MM.1S (cell line): ENCODE measurements at regions not wholly inside any gene's neighbourhood (a gene's known extent, or its start where the extent isn't known, plus 50 kb on each side); places are given as distances from the start of the nearest gene placed in this dataset.
"Not testable (repeated sequence)": the region's sequence is repeated elsewhere in the genome, so short reads cannot be mapped to it uniquely, and the experiment has no call there.

Experiments used
- DNase-seq: peaks from one replicate; pipeline ENCODE4 v3.0.0-alpha.2; 2015
- H2AFZ ChIP-seq: fragments of 300-600 bp; sonication (generic); 2 replicates; pipeline ENCODE4 v1.6.0; 2016; ENCODE audit warnings: antibody characterized with exemption, low read length
- H3F3A ChIP-seq: fragments of 300-600 bp; sonication (generic); 2 replicates; pipeline ENCODE4 v1.6.1; 2016; ENCODE audit warnings: mild to moderate bottlenecking, antibody characterized with exemption, low read length, moderate library complexity, mixed read lengths; ENCODE audit not compliant: insufficient read depth
- H3K27ac ChIP-seq: fragments of 300-600 bp; sonication (generic); 2 replicates; pipeline ENCODE4 v1.5.1; 2016; ENCODE audit warnings: mild to moderate bottlenecking, low read length
- H3K27me3 ChIP-seq: fragments of 300-600 bp; sonication (generic); replicated peaks from 2 replicates; pipeline ENCODE4 v1.6.0; 2016; ENCODE audit warnings: low read length; ENCODE audit not compliant: insufficient read depth
- H3K36me3 ChIP-seq: fragments of 300-600 bp; sonication (generic); replicated peaks from 2 replicates; pipeline ENCODE4 v1.6.1; 2016; ENCODE audit warnings: mild to moderate bottlenecking, low read length, mixed read lengths; ENCODE audit not compliant: insufficient read depth
- H3K4me1 ChIP-seq: fragments of 300-600 bp; sonication (generic); 2 replicates; pipeline ENCODE4 v1.6.1; 2016; ENCODE audit warnings: low read length, mixed read lengths
- H3K4me2 ChIP-seq: fragments of 300-600 bp; sonication (generic); 2 replicates; pipeline ENCODE4 v1.6.0; 2016; ENCODE audit warnings: low read depth, low read length
- H3K4me3 ChIP-seq: fragments of 300-600 bp; sonication (generic); 2 replicates; pipeline ENCODE4 v1.5.1; 2016; ENCODE audit warnings: low read length, mixed read lengths
- H3K79me2 ChIP-seq: fragments of 300-600 bp; sonication (generic); 2 replicates; pipeline ENCODE4 v1.6.1; 2016; ENCODE audit warnings: mixed run types, low read length, mixed read lengths
- H3K9ac ChIP-seq: fragments of 300-600 bp; sonication (generic); 2 replicates; pipeline ENCODE4 v1.6.1; 2016; ENCODE audit warnings: low read length, mixed read lengths
- H3K9me2 ChIP-seq: fragments of 300-600 bp; sonication (generic); replicated peaks from 2 replicates; pipeline ENCODE4 v1.6.1; 2016; ENCODE audit warnings: mild to moderate bottlenecking, low read length, mixed read lengths; ENCODE audit not compliant: insufficient read depth
- H3K9me3 ChIP-seq: fragments of 300-600 bp; sonication (generic); replicated peaks from 2 replicates; pipeline ENCODE4 v1.6.1; 2016; ENCODE audit warnings: mild to moderate bottlenecking, low read length, mixed read lengths; ENCODE audit not compliant: insufficient read depth
- H4K20me1 ChIP-seq: fragments of 300-600 bp; sonication (generic); 2 replicates; pipeline ENCODE4 v1.6.1; 2016; ENCODE audit warnings: mild to moderate bottlenecking, low read length, moderate library complexity, mixed read lengths; ENCODE audit not compliant: insufficient read depth
- EZH2 ChIP-seq: fragments of 300-600 bp; sonication (generic); optimal IDR thresholded peaks from 2 replicates; pipeline ENCODE3; 2017; ENCODE audit warnings: low read depth, mild to moderate bottlenecking, antibody characterized with exemption, low read length, mixed read lengths
- EZH2phosphoT487 ChIP-seq: fragments of 300-600 bp; sonication (generic); IDR thresholded peaks from 2 replicates; pipeline ENCODE4 v1.6.1; 2018; ENCODE audit warnings: antibody characterized with exemption, low read length
- TF ChIP-seq, protein P1 (sequence below): fragments of 300-600 bp; sonication (generic); IDR thresholded peaks from 2 replicates; pipeline ENCODE4 v1.5.1; 2016; ENCODE audit warnings: antibody characterized with exemption, low read length, mixed read lengths

GRCh38 chr4:122083351-122083750 is 68.8 kb upstream of the BLTP1 start:
- H3K4me3 ChIP-seq: no peak overlapping the region
- no peaks in the 10 kb centered on the region for H3K27me3 ChIP-seq
- H3K9me3 ChIP-seq: no peaks in the 10 kb centered on the region
- H3K27ac ChIP-seq: no peak overlapping the region
- no peaks in the 10 kb centered on the region for H3K79me2 ChIP-seq
- H3K9me2 ChIP-seq: no peaks in the 10 kb centered on the region
- H3K4me2 ChIP-seq: no peak overlapping the region
- no peaks in the 10 kb centered on the region for H4K20me1 ChIP-seq
- H3K4me1 ChIP-seq: no peaks in the 10 kb centered on the region
- H3K36me3 ChIP-seq: no peaks in the 10 kb centered on the region
- no peak overlapping the region for H2AFZ ChIP-seq
- TF ChIP-seq, protein P1, sequence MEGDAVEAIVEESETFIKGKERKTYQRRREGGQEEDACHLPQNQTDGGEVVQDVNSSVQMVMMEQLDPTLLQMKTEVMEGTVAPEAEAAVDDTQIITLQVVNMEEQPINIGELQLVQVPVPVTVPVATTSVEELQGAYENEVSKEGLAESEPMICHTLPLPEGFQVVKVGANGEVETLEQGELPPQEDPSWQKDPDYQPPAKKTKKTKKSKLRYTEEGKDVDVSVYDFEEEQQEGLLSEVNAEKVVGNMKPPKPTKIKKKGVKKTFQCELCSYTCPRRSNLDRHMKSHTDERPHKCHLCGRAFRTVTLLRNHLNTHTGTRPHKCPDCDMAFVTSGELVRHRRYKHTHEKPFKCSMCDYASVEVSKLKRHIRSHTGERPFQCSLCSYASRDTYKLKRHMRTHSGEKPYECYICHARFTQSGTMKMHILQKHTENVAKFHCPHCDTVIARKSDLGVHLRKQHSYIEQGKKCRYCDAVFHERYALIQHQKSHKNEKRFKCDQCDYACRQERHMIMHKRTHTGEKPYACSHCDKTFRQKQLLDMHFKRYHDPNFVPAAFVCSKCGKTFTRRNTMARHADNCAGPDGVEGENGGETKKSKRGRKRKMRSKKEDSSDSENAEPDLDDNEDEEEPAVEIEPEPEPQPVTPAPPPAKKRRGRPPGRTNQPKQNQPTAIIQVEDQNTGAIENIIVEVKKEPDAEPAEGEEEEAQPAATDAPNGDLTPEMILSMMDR: no peak
- no peak for TF ChIP-seq EZH2phosphoT487
- TF ChIP-seq EZH2: no peak
- H3F3A ChIP-seq: no peaks in the 10 kb centered on the region
- no peak overlapping the region for H3K9ac ChIP-seq
- no peak for DNase-seq

GRCh38 chr4:122082661-122083060 is 69.5 kb upstream of the BLTP1 start:
- no peak overlapping the region for H3K4me2 ChIP-seq
- H3K79me2 ChIP-seq: no peaks in the 10 kb centered on the region

GRCh38 chr4:122077653-122078052 is 74.5 kb upstream of the BLTP1 start:
- not testable (repeated sequence) for H3K79me2 ChIP-seq, H3F3A ChIP-seq, H3K9ac ChIP-seq, H3K27me3 ChIP-seq, DNase-seq, H3K9me2 ChIP-seq, H3K36me3 ChIP-seq, H3K4me1 ChIP-seq, H3K4me2 ChIP-seq, H2AFZ ChIP-seq, H4K20me1 ChIP-seq, H3K4me3 ChIP-seq, H3K9me3 ChIP-seq, H3K27ac ChIP-seq

More at GRCh38 chr4:122082661-122083060, 69.5 kb upstream of the BLTP1 start:
- Histone ChIP-seq H3K27ac (no peak overlapping the region), H3K4me1 (no peaks in the 10 kb centered on the region), H2AFZ (no peak overlapping the region), H3K9me2 (no peaks in the 10 kb centered on the region), H3K27me3 (no peaks in the 10 kb centered on the region), H3K9ac (no peak overlapping the region), H3K9me3 (no peaks in the 10 kb centered on the region), H4K20me1 (no peaks in the 10 kb centered on the region), H3K4me3 (no peak overlapping the region), H3K36me3 (no peaks in the 10 kb centered on the region), H3F3A (no peaks in the 10 kb centered on the region)
- DNase-seq: no peak
- TF ChIP-seq, protein P1: no peak

DNA sequence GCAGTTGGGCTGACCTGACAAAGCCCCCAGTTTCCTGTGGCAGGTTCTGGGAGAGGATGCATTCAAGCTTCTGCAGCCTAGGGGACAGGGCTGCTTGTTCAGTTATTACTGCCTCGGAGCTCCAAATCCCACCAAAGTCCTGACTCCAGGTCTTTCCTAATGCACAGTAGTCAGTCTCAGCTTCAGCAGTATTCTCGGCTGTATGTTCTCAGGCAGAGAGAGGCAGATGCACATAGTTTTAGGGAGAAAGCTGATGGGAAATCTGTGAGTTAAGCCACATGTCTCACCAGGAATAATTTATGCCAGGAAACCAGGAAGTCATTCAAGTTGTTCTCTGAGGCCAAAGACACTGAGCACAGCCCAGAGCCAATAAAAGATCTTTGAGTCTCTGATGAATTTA is 75.3 kb upstream of the BLTP1 start:
- not testable (repeated sequence) for H4K20me1 ChIP-seq, H3K4me1 ChIP-seq, H3K79me2 ChIP-seq, H3K27me3 ChIP-seq, H3K9me3 ChIP-seq, H3F3A ChIP-seq, H3K4me2 ChIP-seq, H2AFZ ChIP-seq, H3K9me2 ChIP-seq, H3K36me3 ChIP-seq, DNase-seq, H3K27ac ChIP-seq, H3K4me3 ChIP-seq, H3K9ac ChIP-seq
